ENCODE measurements at regions not wholly inside any gene's neighbourhood (a gene's known extent, or its start where the extent isn't known, plus 50 kb on each side); places are given as distances from the start of the nearest gene placed in this dataset.

- Histone ChIP-seq H3K9ac (ENCODE audit: low read length) (no peak overlapping the region), H3K27ac (ENCODE audit: low read depth, low read length) (no peak overlapping the region), H3K27me3 (ENCODE audit: insufficient read depth, low read length) (no peaks in the 10 kb centered on the region), H3K9me2 (ENCODE audit: insufficient read depth) (no peaks in the 10 kb centered on the region), H3K9me3 (ENCODE audit: control insufficient read depth in 1 of 2, insufficient read depth in 1 of 2, low read depth in 1 of 2, low read length in 2 of 2) (peaks cover 15 to 22% of the 10 kb centered on the region in 2 experiments; a peak in 2 of 4 replicates), H3K4me2 (ENCODE audit: low read length) (no peak overlapping the region), H3K4me1 (ENCODE audit: control insufficient read depth in 1 of 2, insufficient read depth in 2 of 2, low read length in 2 of 2) (no peaks in the 10 kb centered on the region), H3K79me2 (ENCODE audit: insufficient read depth, low read length) (no peaks in the 10 kb centered on the region), H4K20me1 (ENCODE audit: insufficient read depth) (no peaks in the 10 kb centered on the region), H3K4me3 (replicated peaks in 1 of 2; ENCODE audit: low read depth in 1 of 2, low read length in 2 of 2) (no peak overlapping the region), H2AFZ (ENCODE audit: low read depth, low read length, poor library complexity, severe bottlenecking) (no peak overlapping the region), H3K36me3 (ENCODE audit: control insufficient read depth in 1 of 2, insufficient read depth in 2 of 2, low read length in 2 of 2) (no peaks in the 10 kb centered on the region)
- RAD21 ChIA-PET (ENCODE audit: low non-redundant PET in 1 of 2, low total read pairs in 2 of 2, uncharacterized antibody in 2 of 2, unreplicated experiment in 2 of 2), result no interaction called here
- CTCF ChIA-PET, result no interaction called here
- ATAC-seq, result no peak
- no peak for DNase-seq (ENCODE audit: low read depth, low spot score)
- BruUV-seq (replicated peaks), result no TSS peak
- intact Hi-C loops (cut with micrococcal nuclease), result no loop called here
- POLR2A ChIA-PET, result no interaction called here
- TF ChIP-seq REST (IDR thresholded peaks at IDR 0.05; ENCODE audit: low read depth), result no peak
- TF ChIP-seq SRF (IDR thresholded peaks at IDR 0.05; ENCODE audit: low read depth), result no peak
- no peak for TF ChIP-seq EGR1 (IDR thresholded peaks at IDR 0.05; ENCODE audit: low read depth)
- no peak for TF ChIP-seq ZFX (IDR thresholded peaks at IDR 0.05)
- TF ChIP-seq EZH2 (IDR thresholded peaks at IDR 0.05), result no peak
- TF ChIP-seq MAX (IDR thresholded peaks at IDR 0.05), result no peak
- no peak for TF ChIP-seq POLR2AphosphoS5 (IDR thresholded peaks at IDR 0.05; ENCODE audit: low read depth, low read length)
- no peak for TF ChIP-seq JUND (IDR thresholded peaks at IDR 0.05)
- no peak for TF ChIP-seq POLR2A (IDR thresholded peaks at IDR 0.05; ENCODE audit: borderline replicate concordance, extremely low read depth, insufficient read depth, insufficient read length)
- no peak for TF ChIP-seq RAD21 (IDR thresholded peaks at IDR 0.05; ENCODE audit: low read depth)
Observed at GRCh38 chr19:56956503-56957226, 116.1 kb upstream of the PEG3 start.
